Progenitor cell of endocrine pancreas (in vitro differentiated cells): ENCODE measurements at regions not wholly inside any gene's neighbourhood (a gene's known extent, or its start where the extent isn't known, plus 50 kb on each side); places are given as distances from the start of the nearest gene placed in this dataset.

ENCODE experiments used
- DNase-seq: peaks from one replicate; pipeline ENCODE4 v3.0.0; 2021; ENCODE audit warnings: low spot score; ENCODE audit not compliant: unreplicated experiment
- H3K27ac Mint-ChIP-seq: 2 replicates; pipeline ENCODE4 v1.8.0; 2021; ENCODE audit warnings: mild to moderate bottlenecking, moderate library complexity, mixed read lengths
- H3K27me3 Mint-ChIP-seq: 2 replicates; pipeline ENCODE4 v1.8.0; 2021; ENCODE audit warnings: mixed read lengths
- H3K36me3 Mint-ChIP-seq: 2 replicates; pipeline ENCODE4 v1.8.0; 2022; ENCODE audit warnings: mixed read lengths; ENCODE audit not compliant: insufficient read depth
- H3K4me1 Mint-ChIP-seq: 2 replicates; pipeline ENCODE4 v1.8.0; 2021; ENCODE audit warnings: low read depth, mixed read lengths
- H3K4me3 Mint-ChIP-seq: 2 replicates; pipeline ENCODE4 v1.8.0; 2021; ENCODE audit warnings: low read depth, mild to moderate bottlenecking, moderate library complexity, mixed read lengths
- H3K9me3 Mint-ChIP-seq: 2 replicates; pipeline ENCODE4 v1.8.0; 2021; ENCODE audit warnings: low read depth, mixed read lengths
- CTCF ChIP-seq: fragments of 200-600 bp; sonication (generic); IDR thresholded peaks from one replicate; pipeline ENCODE4 v1.5.0; 2021; ENCODE audit warnings: antibody characterized with exemption, mild to moderate bottlenecking; ENCODE audit not compliant: unreplicated experiment

- no peak for DNase-seq
- no peak for TF ChIP-seq CTCF
- Mint-ChIP-seq H3K9me3 (no peaks in the 10 kb centered on the region), H3K36me3 (no peaks in the 10 kb centered on the region), H3K4me1 (peaks cover 10% of the 10 kb centered on the region), H3K27ac (no peak overlapping the region), H3K4me3 (no peak overlapping the region), H3K27me3 (no peaks in the 10 kb centered on the region)
Observed at GRCh38 chr4:59570860-59571476, 1629.2 kb upstream of the ADGRL3 start.

- Mint-ChIP-seq H3K36me3 (no peaks in the 10 kb centered on the region), H3K4me3 (no peak overlapping the region), H3K27me3 (no peaks in the 10 kb centered on the region), H3K27ac (no peak overlapping the region), H3K9me3 (no peaks in the 10 kb centered on the region), H3K4me1 (peaks cover 10% of the 10 kb centered on the region)
- DNase-seq = no peak
- TF ChIP-seq CTCF = no peak
Observed at GRCh38 chr4:59571805-59572430, 1628.2 kb upstream of the ADGRL3 start.

DNA sequence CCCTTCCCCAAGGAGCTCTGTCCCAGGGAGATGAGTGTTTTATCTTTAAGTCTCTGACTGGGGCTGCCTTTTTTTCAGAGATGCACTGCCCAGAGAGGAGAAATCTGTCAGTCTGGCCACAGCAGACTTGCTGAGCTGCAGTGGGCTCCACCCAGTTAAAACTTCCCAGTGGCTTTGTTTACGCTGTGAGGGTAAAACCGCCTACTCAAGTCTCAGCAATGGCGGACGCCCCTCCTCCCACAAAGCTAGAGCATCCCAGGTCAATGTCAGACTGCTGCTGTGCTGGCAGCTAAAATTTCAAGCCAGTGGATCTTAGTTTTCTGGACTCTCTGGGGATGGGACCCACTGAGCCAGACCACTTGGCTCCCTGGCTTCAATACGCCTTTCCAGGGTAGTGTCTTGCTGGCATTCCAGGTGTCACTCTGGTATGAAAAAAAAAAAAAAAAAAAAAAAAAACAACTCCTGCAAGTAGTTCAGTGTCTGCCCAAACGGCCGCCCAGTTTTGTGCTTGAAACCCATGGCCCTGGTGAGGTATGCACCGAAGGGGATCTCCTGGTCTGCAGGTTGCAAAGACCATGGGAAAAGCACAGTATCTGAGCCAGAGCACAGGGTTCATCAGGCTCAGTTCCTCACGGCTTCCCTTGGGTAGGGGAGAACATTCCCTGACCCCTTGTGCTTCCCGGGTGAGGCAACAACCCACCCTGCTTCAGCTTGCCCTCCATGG lies 1616.1 kb upstream of the ADGRL3 start:
- DNase-seq = no peak
- Mint-ChIP-seq H3K27ac (no peak overlapping the region), H3K27me3 (no peaks in the 10 kb centered on the region), H3K4me3 (no peak overlapping the region), H3K36me3 (no peaks in the 10 kb centered on the region), H3K4me1 (no peaks in the 10 kb centered on the region), H3K9me3 (peaks cover 15% of the 10 kb centered on the region)
- no peak for TF ChIP-seq CTCF

- Mint-ChIP-seq H3K4me3 (no peak overlapping the region), H3K27me3 (no peaks in the 10 kb centered on the region), H3K36me3 (no peaks in the 10 kb centered on the region), H3K4me1 (peaks cover 3% of the 10 kb centered on the region), H3K27ac (no peak overlapping the region), H3K9me3 (no peaks in the 10 kb centered on the region)
- TF ChIP-seq CTCF = no peak
- DNase-seq = no peak
Observed at GRCh38 chr4:59597536-59598329, 1602.4 kb upstream of the ADGRL3 start.

- no peak overlapping the region for H3K27ac Mint-ChIP-seq
- H3K9me3 Mint-ChIP-seq = no peaks in the 10 kb centered on the region
- H3K27me3 Mint-ChIP-seq = no peaks in the 10 kb centered on the region
- H3K36me3 Mint-ChIP-seq = no peaks in the 10 kb centered on the region
- peaks cover 3% of the 10 kb centered on the region for H3K4me1 Mint-ChIP-seq
- no peak overlapping the region for H3K4me3 Mint-ChIP-seq
- TF ChIP-seq CTCF = no peak
- no peak for DNase-seq
Observed at GRCh38 chr4:59598330-59598618, 1601.9 kb upstream of the ADGRL3 start.
